ENCODE measurements at regions not wholly inside any gene's neighbourhood (a gene's known extent, or its start where the extent isn't known, plus 50 kb on each side); places are given as distances from the start of the nearest gene placed in this dataset.

GRCh38 chr6:167746975-167747374 is 79.7 kb upstream of the AFDN start:
- ATAC-seq (no peak), FAIRE-seq (no peak), DNase-seq (no peak)
- Histone ChIP-seq H3K4me1 (peaks cover 5 to 16% (median 12%) of the 10 kb centered on the region in 3 donors), H3K36me3 (no peaks in the 10 kb centered on the region), H3K9me3 (no peaks in the 10 kb centered on the region), H3K27me3 (no peaks in the 10 kb centered on the region), H3K27ac (no peak overlapping the region), H3K4me3 (no peak overlapping the region)
- TF ChIP-seq CTCF (IDR thresholded peaks at IDR 0.05) = no peak
- WGBS, 2 donors = 75 to 79% methylated on average over 9 of the region's 9 CpGs
- intact Hi-C loops (cut with DNase I) = no loop called here

GRCh38 chr6:167747645-167748044 is 79.1 kb upstream of the AFDN start:
- Histone ChIP-seq H3K4me3 (no peak overlapping the region), H3K9me3 (no peaks in the 10 kb centered on the region), H3K27me3 (no peaks in the 10 kb centered on the region), H3K36me3 (no peaks in the 10 kb centered on the region), H3K27ac (no peak overlapping the region), H3K4me1 (peaks cover 5 to 17% (median 12%) of the 10 kb centered on the region in 3 donors)
- DNase-seq = no peak
- no peak for TF ChIP-seq CTCF (IDR thresholded peaks at IDR 0.05)
- 82 to 98% methylated on average over 5 of the region's 5 CpGs for WGBS, 2 donors
- intact Hi-C loops (cut with DNase I) = no loop called here
- no peak for FAIRE-seq
- ATAC-seq = no peak

- Histone ChIP-seq H3K9me3 (no peaks in the 10 kb centered on the region), H3K4me1 (peaks cover 5 to 17% (median 12%) of the 10 kb centered on the region in 3 donors)
Measured at GRCh38 chr6:167748046-167748445, 78.7 kb upstream of the AFDN start.

GRCh38 chr6:167748458-167749379 is 78.0 kb upstream of the AFDN start:
- no peak for ATAC-seq
- peaks cover 5 to 17% (median 12%) of the 10 kb centered on the region in 3 donors for H3K4me1 ChIP-seq
- TF ChIP-seq CTCF (IDR thresholded peaks at IDR 0.05) = no peak
- no peaks in the 10 kb centered on the region for H3K9me3 ChIP-seq
- intact Hi-C loops (cut with DNase I) = no loop called here
- H3K4me3 ChIP-seq = no peak overlapping the region
- DNase-seq = no peak
- no peaks in the 10 kb centered on the region for H3K27me3 ChIP-seq
- no peaks in the 10 kb centered on the region for H3K36me3 ChIP-seq
- WGBS, 2 donors = 79% methylated on average over 26 of the region's 26 CpGs
- peak overlapping the region in 2 of 4 donors; percentile 9 to 50 for H3K27ac ChIP-seq
- no peak for FAIRE-seq

More at GRCh38 chr6:167748046-167748445, 78.7 kb upstream of the AFDN start:
- no peak overlapping the region for H3K4me3 ChIP-seq
- H3K27me3 ChIP-seq = no peaks in the 10 kb centered on the region
- no peak overlapping the region for H3K27ac ChIP-seq
- no peak for DNase-seq
- FAIRE-seq = no peak
- no peak for ATAC-seq
- intact Hi-C loops (cut with DNase I) = no loop called here
- no peaks in the 10 kb centered on the region for H3K36me3 ChIP-seq
- no peak for TF ChIP-seq CTCF (IDR thresholded peaks at IDR 0.05)
- WGBS, 2 donors = 80 to 91% methylated on average over 11 of the region's 11 CpGs

- ATAC-seq (peak; percentile 98 to 99 (median 98)), DNase-seq (peak; percentile 83 to 97 (median 95)), FAIRE-seq (no peak)
- intact Hi-C loops (cut with DNase I) = no loop called here
- H3K4me1 ChIP-seq = peaks cover 5 to 17% (median 12%) of the 10 kb centered on the region in 3 donors
- peak overlapping the region in 1 of 4 donors; percentile 28 for H3K4me3 ChIP-seq
- H3K27ac ChIP-seq = peak overlapping the region; percentile 87 to 93 (median 90)
- H3K9me3 ChIP-seq = no peaks in the 10 kb centered on the region
- 16 to 20% methylated on average over 4 of the region's 4 CpGs for WGBS, 2 donors
- no peaks in the 10 kb centered on the region for H3K36me3 ChIP-seq
- H3K27me3 ChIP-seq = no peaks in the 10 kb centered on the region
- no peak for TF ChIP-seq CTCF (IDR thresholded peaks at IDR 0.05)
Measured at GRCh38 chr6:167750956-167751358, 75.8 kb upstream of the AFDN start.
